ENCODE measurements at regions not wholly inside any gene's neighbourhood (a gene's known extent, or its start where the extent isn't known, plus 50 kb on each side); places are given as distances from the start of the nearest gene placed in this dataset.

- TF ChIP-seq CTCF (conservative IDR thresholded peaks at IDR 0.05; ENCODE audit: low read length) (no peak), EZH2phosphoT487 (IDR thresholded peaks at IDR 0.05; ENCODE audit: borderline replicate concordance, low read depth, low read length) (no peak)
These were observed 66.4 kb upstream of the OR13H1 start for GRCh38 chrX:131477498-131477897.

All from OCI-LY7 (cell line).